IPS-20b (cell line): ENCODE measurements at regions not wholly inside any gene's neighbourhood (a gene's known extent, or its start where the extent isn't known, plus 50 kb on each side); places are given as distances from the start of the nearest gene placed in this dataset.

Experiments
- H3K27ac ChIP-seq: one replicate; pipeline ENCODE4 v1.5.1; 2013; ENCODE audit warnings: low read length
- H3K27me3 ChIP-seq: 2 replicates; pipeline ENCODE4 v1.6.1; 2013; ENCODE audit warnings: mild to moderate bottlenecking, low read length, inconsistent platforms; ENCODE audit not compliant: insufficient read depth
- H3K36me3 ChIP-seq: 2 replicates; pipeline ENCODE4 v1.6.1; 2013; ENCODE audit warnings: low read depth, mild to moderate bottlenecking, inconsistent platforms, low read length, moderate library complexity; ENCODE audit not compliant: insufficient read depth
- H3K4me1 ChIP-seq: 2 replicates; pipeline ENCODE4 v1.6.1; 2013; ENCODE audit warnings: mild to moderate bottlenecking, control low read depth, inconsistent platforms, low read length, moderate library complexity; ENCODE audit not compliant: insufficient read depth
- H3K4me3 ChIP-seq: 2 replicates; pipeline ENCODE4 v1.5.1; 2013; ENCODE audit warnings: mild to moderate bottlenecking, low read length, inconsistent platforms
- H3K9ac ChIP-seq: 2 replicates; pipeline ENCODE4 v1.6.1; 2013; ENCODE audit warnings: low read depth, mild to moderate bottlenecking, inconsistent platforms, low read length, moderate library complexity
- H3K9me3 ChIP-seq: 2 replicates; pipeline ENCODE4 v1.6.1; 2013; ENCODE audit warnings: mild to moderate bottlenecking, low read depth, low read length, inconsistent platforms; ENCODE audit not compliant: insufficient read depth

DNA sequence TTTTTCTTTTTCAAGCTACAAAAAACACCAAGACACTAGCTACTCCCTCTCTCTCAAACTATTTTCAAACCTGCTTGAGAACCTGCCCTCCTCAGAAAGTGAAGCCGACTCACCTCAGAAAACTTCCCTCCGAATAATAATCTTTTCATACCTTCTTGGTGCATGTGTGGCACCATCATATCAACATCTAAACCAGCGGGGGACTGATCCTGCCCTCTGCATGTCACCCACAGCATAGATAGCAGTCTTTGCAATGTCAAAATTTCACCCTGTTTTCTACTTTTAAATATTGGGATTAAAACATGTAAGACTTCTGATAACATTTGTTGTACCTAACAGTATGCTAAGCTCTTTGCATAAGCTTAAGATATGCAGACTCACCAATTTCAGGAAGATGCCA, 1260.3 kb downstream of the PLA2G4A start:
- no peak overlapping the region for H3K9ac ChIP-seq
- H3K4me1 ChIP-seq: peaks cover 24% of the 10 kb centered on the region
- H3K9me3 ChIP-seq: peaks cover 6% of the 10 kb centered on the region
- no peak overlapping the region for H3K27ac ChIP-seq
- no peaks in the 10 kb centered on the region for H3K27me3 ChIP-seq
- H3K4me3 ChIP-seq: peak overlapping the region; percentile 33; the same call in 1 of the 2 replicates
- H3K36me3 ChIP-seq: no peaks in the 10 kb centered on the region

DNA sequence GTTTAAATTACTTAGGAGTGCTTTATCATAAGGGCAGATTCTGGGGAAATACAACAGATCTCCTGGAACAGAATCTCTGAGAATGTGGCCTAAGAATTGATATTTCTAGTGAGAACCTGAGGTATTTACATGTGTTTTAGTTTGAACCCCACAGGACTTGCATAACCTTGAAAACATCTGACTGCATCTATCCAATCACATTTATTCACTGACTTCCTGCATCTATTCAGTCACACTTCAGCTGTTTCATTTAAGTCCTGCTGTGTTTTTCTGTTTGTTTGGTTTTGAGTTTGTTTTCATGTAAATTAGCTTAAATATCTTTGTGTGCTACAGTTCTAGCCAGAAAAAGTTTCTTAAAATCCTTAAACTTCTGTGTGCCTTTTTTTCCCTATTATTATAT, 1260.7 kb downstream of the PLA2G4A start:
- Histone ChIP-seq H3K4me3 (peak overlapping the region; percentile 33; the same call in 1 of the 2 replicates), H3K27me3 (no peaks in the 10 kb centered on the region), H3K9me3 (peaks cover 6% of the 10 kb centered on the region), H3K4me1 (peaks cover 24% of the 10 kb centered on the region), H3K36me3 (no peaks in the 10 kb centered on the region), H3K27ac (no peak overlapping the region), H3K9ac (no peak overlapping the region)

DNA sequence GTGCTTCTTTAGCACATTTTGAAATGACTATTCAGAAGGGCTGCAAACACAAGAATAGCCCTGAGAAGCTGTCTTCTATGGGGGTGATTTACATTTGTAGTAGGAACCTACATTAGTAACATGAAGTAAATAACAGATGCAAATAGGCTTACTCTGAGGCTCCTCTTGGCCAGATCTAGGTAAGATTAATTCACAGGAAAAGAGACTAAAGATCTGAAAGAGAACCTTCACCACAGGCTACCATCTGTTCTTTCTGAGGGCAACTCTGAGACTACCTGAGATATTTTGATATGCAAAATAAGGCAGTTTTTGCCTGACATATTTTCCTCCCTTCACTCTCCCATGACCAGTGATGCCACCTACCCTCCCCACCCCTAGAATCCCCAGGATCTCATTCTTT, 1267.8 kb downstream of the PLA2G4A start:
- Histone ChIP-seq H3K36me3 (no peaks in the 10 kb centered on the region), H3K27ac (no peak overlapping the region), H3K27me3 (no peaks in the 10 kb centered on the region), H3K4me3 (no peak overlapping the region), H3K9ac (no peak overlapping the region), H3K9me3 (peaks cover 10% of the 10 kb centered on the region), H3K4me1 (peaks cover 3% of the 10 kb centered on the region; the same call in 1 of the 2 replicates)

GRCh38 chr1:188117436-188117835, 1288.7 kb downstream of the PLA2G4A start:
- H3K27me3 ChIP-seq: no peaks in the 10 kb centered on the region
- no peaks in the 10 kb centered on the region for H3K36me3 ChIP-seq
- H3K27ac ChIP-seq: no peak overlapping the region
- no peaks in the 10 kb centered on the region for H3K9me3 ChIP-seq
- H3K4me1 ChIP-seq: no peaks in the 10 kb centered on the region
- no peak overlapping the region for H3K9ac ChIP-seq
- H3K4me3 ChIP-seq: no peak overlapping the region

DNA sequence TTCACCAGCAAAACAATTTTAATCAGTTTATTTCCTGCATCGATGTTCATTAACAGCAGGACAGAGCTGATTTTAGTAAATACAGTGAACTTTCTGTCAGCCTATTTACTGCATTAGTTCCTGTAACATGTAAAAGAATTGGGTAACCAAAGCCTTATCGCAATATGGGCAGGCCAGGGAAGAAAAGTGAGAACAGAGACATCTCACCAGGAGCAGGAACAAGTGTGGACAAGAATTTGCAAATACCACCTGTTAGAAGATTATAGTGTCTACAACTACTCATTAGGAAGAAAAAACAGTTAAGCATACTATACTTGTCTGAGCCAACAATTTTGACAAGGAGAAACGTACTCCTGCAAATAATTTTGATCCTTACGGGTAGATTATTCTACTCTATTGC, 1293.9 kb downstream of the PLA2G4A start:
- H3K4me3 ChIP-seq: no peak overlapping the region
- no peak overlapping the region for H3K9ac ChIP-seq
- H3K36me3 ChIP-seq: no peaks in the 10 kb centered on the region
- no peaks in the 10 kb centered on the region for H3K27me3 ChIP-seq
- H3K27ac ChIP-seq: no peak overlapping the region
- no peaks in the 10 kb centered on the region for H3K4me1 ChIP-seq
- H3K9me3 ChIP-seq: no peaks in the 10 kb centered on the region

GRCh38 chr1:188127507-188127906, 1298.8 kb downstream of the PLA2G4A start:
- Histone ChIP-seq H3K4me1 (no peaks in the 10 kb centered on the region), H3K4me3 (no peak overlapping the region), H3K9ac (no peak overlapping the region), H3K9me3 (no peaks in the 10 kb centered on the region), H3K36me3 (no peaks in the 10 kb centered on the region), H3K27ac (no peak overlapping the region), H3K27me3 (no peaks in the 10 kb centered on the region)

DNA sequence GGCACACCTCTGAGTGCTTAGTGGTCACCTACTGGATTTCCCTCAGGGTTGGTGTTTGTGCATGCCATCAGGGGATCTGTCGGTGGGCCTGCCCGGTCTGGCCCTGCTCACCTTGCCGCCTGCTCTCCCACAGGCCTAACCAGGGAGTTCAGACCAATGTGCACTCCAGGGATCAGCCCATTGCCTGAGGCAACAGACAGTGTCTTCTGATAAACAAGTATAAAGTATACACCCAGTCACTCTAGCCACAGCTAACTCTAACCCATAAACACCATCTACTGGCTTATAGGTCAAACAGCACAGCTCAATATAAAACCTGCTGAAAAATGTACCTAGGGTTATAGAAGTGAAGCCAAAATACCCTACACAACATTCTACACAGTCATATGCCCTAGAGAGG, 1300.0 kb downstream of the PLA2G4A start:
- Histone ChIP-seq H3K36me3 (no peaks in the 10 kb centered on the region), H3K4me1 (no peaks in the 10 kb centered on the region), H3K4me3 (no peak overlapping the region), H3K9ac (no peak overlapping the region), H3K9me3 (no peaks in the 10 kb centered on the region), H3K27ac (no peak overlapping the region), H3K27me3 (no peaks in the 10 kb centered on the region)

GRCh38 chr1:188129856-188130838, 1301.4 kb downstream of the PLA2G4A start:
- H3K4me3 ChIP-seq: no peak overlapping the region
- H3K36me3 ChIP-seq: no peaks in the 10 kb centered on the region

DNA sequence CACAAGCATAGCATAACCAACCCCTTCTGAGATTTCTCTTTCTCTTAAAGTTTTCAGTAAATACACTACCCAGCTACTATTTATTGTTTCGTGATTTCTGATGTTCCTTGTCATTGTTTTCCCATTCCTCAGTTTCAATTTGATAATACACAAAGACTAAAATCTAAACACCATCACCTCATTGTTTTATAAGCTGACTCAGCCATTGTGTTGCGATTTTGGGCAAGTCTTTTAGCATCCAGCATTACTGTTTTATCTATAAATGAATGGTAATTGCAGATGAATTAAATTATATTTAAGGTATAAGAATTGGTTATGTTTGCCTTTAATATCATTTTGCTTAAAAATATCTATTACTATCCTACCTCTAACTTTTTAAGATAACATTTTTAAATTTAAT, 1308.5 kb downstream of the PLA2G4A start:
- H3K4me1 ChIP-seq: no peaks in the 10 kb centered on the region
- H3K27me3 ChIP-seq: no peaks in the 10 kb centered on the region
- H3K9me3 ChIP-seq: no peaks in the 10 kb centered on the region
- H3K36me3 ChIP-seq: no peaks in the 10 kb centered on the region
- H3K4me3 ChIP-seq: no peak overlapping the region
- no peak overlapping the region for H3K27ac ChIP-seq
- H3K9ac ChIP-seq: no peak overlapping the region

More at GRCh38 chr1:188129856-188130838, 1301.4 kb downstream of the PLA2G4A start:
- Histone ChIP-seq H3K27ac (no peak overlapping the region), H3K4me1 (no peaks in the 10 kb centered on the region), H3K9ac (no peak overlapping the region), H3K27me3 (no peaks in the 10 kb centered on the region), H3K9me3 (no peaks in the 10 kb centered on the region)

- H3K4me3 ChIP-seq: no peak overlapping the region
- H3K4me1 ChIP-seq: no peaks in the 10 kb centered on the region
- H3K9me3 ChIP-seq: no peaks in the 10 kb centered on the region; the same call in 1 of the 2 replicates
- H3K36me3 ChIP-seq: no peaks in the 10 kb centered on the region
- H3K27me3 ChIP-seq: no peaks in the 10 kb centered on the region
- no peak overlapping the region for H3K9ac ChIP-seq
- H3K27ac ChIP-seq: no peak overlapping the region
These were observed 1312.2 kb downstream of the PLA2G4A start for GRCh38 chr1:188140958-188141357.

GRCh38 chr1:188154196-188154595, 1325.4 kb downstream of the PLA2G4A start:
- Histone ChIP-seq H3K27ac (no peak overlapping the region), H3K4me1 (no peaks in the 10 kb centered on the region), H3K9me3 (no peaks in the 10 kb centered on the region), H3K27me3 (no peaks in the 10 kb centered on the region), H3K4me3 (no peak overlapping the region), H3K9ac (no peak overlapping the region), H3K36me3 (no peaks in the 10 kb centered on the region)

DNA sequence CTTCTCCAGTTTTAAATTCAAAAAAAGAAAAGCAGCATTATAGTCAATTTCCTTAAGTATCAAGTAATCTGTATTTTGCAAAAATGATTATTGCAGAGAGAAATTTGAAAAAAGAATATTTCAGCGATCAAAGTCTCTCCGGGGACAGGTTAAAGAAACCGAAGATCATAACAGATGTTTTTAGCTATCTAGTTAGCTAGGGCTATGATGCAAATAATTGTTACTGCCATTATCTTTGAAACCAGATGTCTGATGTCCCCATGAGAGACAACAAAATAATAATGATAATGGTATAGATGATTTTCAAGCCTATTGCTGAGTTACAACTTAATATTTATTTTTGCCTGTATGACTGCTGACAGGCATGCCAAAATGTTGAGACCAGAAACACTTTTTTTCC, 1326.0 kb downstream of the PLA2G4A start:
- Histone ChIP-seq H3K27me3 (no peaks in the 10 kb centered on the region), H3K36me3 (no peaks in the 10 kb centered on the region), H3K4me1 (no peaks in the 10 kb centered on the region), H3K9me3 (no peaks in the 10 kb centered on the region), H3K9ac (no peak overlapping the region), H3K4me3 (no peak overlapping the region), H3K27ac (no peak overlapping the region)
